Fibroblast of skin of abdomen (primary cell): ENCODE measurements at regions not wholly inside any gene's neighbourhood (a gene's known extent, or its start where the extent isn't known, plus 50 kb on each side); places are given as distances from the start of the nearest gene placed in this dataset.
A peak's percentile ranks its signal among the peaks of the same experiment; 100 is the strongest.
"Not testable (repeated sequence)": the region's sequence is repeated elsewhere in the genome, so short reads cannot be mapped to it uniquely, and the experiment has no call there.

Experiments used
- DNase-seq: peaks from one replicate; pipeline ENCODE4 v3.0.0-alpha.2; 2013

GRCh38 chr4:59517007-59517406 lies 1683.1 kb upstream of the ADGRL3 start:
- no peak for DNase-seq

- no peak for DNase-seq
Measured at GRCh38 chr4:59518005-59518823, 1681.9 kb upstream of the ADGRL3 start.

GRCh38 chr4:59525885-59526284 lies 1674.2 kb upstream of the ADGRL3 start:
- no peak for DNase-seq

GRCh38 chr4:59535541-59535940 lies 1664.6 kb upstream of the ADGRL3 start:
- DNase-seq, result no peak

- DNase-seq, result no peak
Measured at GRCh38 chr4:59536428-59536827, 1663.7 kb upstream of the ADGRL3 start.

- DNase-seq, result no peak
Measured at GRCh38 chr4:59537246-59537886, 1662.8 kb upstream of the ADGRL3 start.

GRCh38 chr4:59539401-59539800 lies 1660.7 kb upstream of the ADGRL3 start:
- DNase-seq, result no peak

GRCh38 chr4:59540311-59540710 lies 1659.8 kb upstream of the ADGRL3 start:
- no peak for DNase-seq

- DNase-seq, result peak; percentile 5
Measured at GRCh38 chr4:59553063-59553720, 1646.9 kb upstream of the ADGRL3 start.

GRCh38 chr4:59553721-59554091 lies 1646.4 kb upstream of the ADGRL3 start:
- peak; percentile 34 for DNase-seq

GRCh38 chr4:59556191-59556590 lies 1643.9 kb upstream of the ADGRL3 start:
- not testable (repeated sequence) for DNase-seq

GRCh38 chr4:59560141-59560648 lies 1639.9 kb upstream of the ADGRL3 start:
- DNase-seq, result not testable (repeated sequence)

- no peak for DNase-seq
Measured at GRCh38 chr4:59565836-59566235, 1634.3 kb upstream of the ADGRL3 start.

GRCh38 chr4:59570860-59571476 lies 1629.2 kb upstream of the ADGRL3 start:
- no peak for DNase-seq

GRCh38 chr4:59571805-59572430 lies 1628.2 kb upstream of the ADGRL3 start:
- DNase-seq, result no peak

GRCh38 chr4:59583845-59584568 lies 1616.1 kb upstream of the ADGRL3 start:
- no peak for DNase-seq

- DNase-seq, result no peak
Measured at GRCh38 chr4:59597536-59598329, 1602.4 kb upstream of the ADGRL3 start.

GRCh38 chr4:59598330-59598618 lies 1601.9 kb upstream of the ADGRL3 start:
- DNase-seq, result no peak

GRCh38 chr4:59608466-59608865 lies 1591.7 kb upstream of the ADGRL3 start:
- peak; percentile 35 for DNase-seq

GRCh38 chr4:59612235-59612634 lies 1587.9 kb upstream of the ADGRL3 start:
- peak; percentile 79 for DNase-seq

- no peak for DNase-seq
Measured at GRCh38 chr4:59615316-59615715, 1584.8 kb upstream of the ADGRL3 start.
